ENCODE measurements at regions not wholly inside any gene's neighbourhood (a gene's known extent, or its start where the extent isn't known, plus 50 kb on each side); places are given as distances from the start of the nearest gene placed in this dataset.
"Not testable (repeated sequence)": the region's sequence is repeated elsewhere in the genome, so short reads cannot be mapped to it uniquely, and the experiment has no call there.

DNA sequence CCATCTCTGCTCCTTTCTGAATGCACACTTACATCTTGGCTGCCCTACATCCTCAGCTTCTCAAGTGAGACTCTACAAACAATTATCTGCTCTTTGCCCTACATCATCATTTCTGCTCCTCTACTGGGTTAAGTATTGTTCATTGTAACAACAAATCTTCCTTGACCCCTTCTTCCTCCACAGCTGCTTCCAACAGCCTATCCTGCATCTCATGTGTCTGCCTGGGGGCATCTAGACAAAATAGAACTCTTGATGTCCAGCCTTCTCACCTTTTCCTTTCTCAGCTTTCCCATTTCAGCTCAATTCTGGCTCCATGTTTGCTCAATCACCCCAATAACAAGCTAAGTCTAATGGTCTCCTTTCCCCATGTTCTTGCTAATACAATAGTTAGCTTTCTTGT, 509.8 kb downstream of the DIRAS2 start:
- DNase-seq: no peak

- no peak for DNase-seq
Measured at GRCh38 chr9:90137801-90138200, 504.8 kb downstream of the DIRAS2 start.

DNA sequence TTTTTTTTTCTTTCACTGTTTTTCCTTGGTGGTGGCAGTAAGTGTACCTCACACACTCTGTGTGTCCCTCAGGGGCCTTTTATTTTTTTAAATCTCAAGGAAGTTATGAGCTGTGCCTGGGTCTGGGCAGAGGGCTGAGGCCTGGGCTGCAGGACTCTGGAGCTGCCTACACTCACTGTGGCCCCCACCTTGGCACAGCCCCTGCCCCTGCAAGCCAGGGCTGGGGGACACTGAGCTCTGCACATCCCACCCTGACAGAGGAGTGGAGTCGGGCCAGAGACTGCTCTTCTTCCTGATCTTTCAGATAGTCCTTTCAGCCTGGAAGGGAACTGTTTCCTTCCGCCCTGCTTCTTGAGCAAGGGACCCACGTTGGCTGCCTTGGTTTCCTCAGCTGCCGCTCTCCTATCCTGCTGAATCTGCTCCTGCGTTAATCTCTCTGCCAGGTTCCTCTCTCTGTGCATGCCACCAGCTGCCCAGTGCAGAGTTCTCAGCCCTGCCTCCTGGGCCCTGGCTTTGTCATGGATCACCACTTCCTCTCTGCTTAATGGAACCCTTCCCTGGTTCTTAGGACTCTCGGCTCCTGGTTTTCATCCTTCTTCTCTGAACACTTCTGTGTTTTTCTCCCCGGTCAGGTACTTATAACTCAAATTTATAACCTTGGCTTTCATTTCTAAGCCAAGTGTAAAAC, 502.3 kb downstream of the DIRAS2 start:
- no peak for DNase-seq

- peak; percentile 43 for DNase-seq
Measured at GRCh38 chr9:90141723-90142122, 500.9 kb downstream of the DIRAS2 start.

DNA sequence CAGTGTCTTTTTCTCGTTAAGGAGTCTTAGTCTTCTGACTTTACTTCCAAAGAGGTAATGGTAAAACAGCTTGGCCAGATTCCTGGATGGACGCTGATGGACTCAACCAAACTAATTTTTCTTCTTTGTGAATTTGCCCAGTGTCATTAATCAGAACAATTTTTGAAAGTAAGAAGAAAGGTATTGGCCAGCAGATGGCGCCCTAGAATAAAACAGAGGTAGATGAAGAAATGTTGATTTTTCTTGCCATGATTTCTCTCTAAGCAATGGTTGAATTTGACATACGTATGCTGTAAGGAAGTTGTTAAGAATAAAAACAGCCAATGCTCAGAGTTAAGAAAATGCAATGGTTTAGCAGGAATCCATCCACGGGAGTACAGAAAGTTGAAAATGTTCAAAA, 500.0 kb downstream of the DIRAS2 start:
- peak; percentile 77 for DNase-seq

- no peak for DNase-seq
Measured at GRCh38 chr9:90147426-90147825, 495.2 kb downstream of the DIRAS2 start.

GRCh38 chr9:90156318-90156717, 486.3 kb downstream of the DIRAS2 start:
- no peak for DNase-seq

DNA sequence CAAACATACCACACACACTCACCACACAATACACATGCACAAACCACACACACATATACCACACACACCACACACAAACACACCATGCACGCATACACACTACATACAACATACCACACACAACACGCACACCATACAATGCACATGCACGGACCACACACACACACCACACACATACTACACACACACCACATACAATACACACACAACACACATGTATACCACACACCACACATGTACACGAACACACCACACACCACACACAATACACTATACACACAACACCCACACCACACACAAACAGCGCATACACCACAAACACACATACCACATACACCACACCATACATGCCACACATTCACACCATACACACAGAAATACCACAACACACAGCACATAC, 480.3 kb downstream of the DIRAS2 start:
- DNase-seq: no peak

GRCh38 chr9:90162819-90163218, 479.8 kb downstream of the DIRAS2 start:
- DNase-seq: no peak

DNA sequence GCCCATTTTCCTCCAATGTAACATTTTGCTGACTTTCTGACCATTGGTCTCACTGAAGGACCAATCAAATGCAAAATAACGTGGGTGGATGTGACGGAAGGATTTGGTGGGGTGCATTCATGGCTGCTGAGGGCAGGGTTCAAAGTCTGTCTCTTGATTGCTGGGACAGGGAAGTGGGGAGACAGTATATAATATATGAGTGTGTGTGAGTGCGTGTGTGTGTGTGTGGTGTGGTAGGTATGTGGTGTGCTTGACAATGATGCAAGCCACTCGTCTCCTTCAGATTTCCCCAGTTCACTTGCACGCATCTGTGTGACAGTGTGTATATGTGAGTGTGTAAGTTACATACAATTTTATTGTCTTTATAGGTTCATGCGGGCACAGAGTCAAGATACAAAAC, 477.3 kb downstream of the DIRAS2 start:
- DNase-seq: no peak

DNA sequence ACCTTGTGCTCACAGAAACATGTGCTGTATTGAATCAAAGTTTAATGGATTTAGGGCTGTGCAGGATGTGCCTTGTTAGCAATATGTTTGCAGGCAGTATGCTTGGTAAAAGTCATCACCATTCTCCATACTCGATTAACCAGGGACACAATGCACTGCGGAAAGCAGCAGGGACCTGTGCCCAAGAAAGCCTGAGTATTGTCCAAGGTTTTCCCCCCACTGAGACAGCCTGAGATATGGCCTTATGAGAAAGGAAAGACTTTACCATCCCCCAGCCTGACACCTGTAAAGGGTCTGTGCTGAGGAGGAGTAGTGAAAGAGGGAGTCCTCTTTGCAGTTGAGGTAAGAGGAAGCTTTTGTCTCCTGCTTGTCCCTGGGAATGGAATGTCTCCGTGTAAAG, 476.2 kb downstream of the DIRAS2 start:
- not testable (repeated sequence) for DNase-seq

GRCh38 chr9:90167914-90168313, 474.7 kb downstream of the DIRAS2 start:
- DNase-seq: no peak

GRCh38 chr9:90169490-90169889, 473.1 kb downstream of the DIRAS2 start:
- peak; percentile 29 for DNase-seq

- not testable (repeated sequence) for DNase-seq
Measured at GRCh38 chr9:90173935-90174334, 468.7 kb downstream of the DIRAS2 start.

DNA sequence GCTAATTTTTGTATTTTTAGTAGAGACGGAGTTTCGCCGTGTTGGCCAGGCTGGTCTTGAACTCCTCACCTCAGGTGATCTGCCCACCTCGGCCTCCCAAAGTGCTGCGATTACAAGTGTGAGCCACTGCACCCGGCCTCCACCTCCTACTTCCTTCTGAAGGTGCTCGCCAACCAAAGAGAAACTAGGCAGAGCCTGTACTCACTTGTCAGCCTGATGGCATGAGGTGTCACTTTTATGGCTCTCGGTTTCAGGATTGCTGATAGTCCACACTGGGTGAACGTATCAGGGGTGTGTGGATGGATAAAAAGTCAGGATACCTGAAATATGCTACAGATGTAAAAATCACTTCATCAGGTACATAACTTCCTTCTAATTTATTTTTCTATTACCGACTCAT, 468.3 kb downstream of the DIRAS2 start:
- not testable (repeated sequence) for DNase-seq

GRCh38 chr9:90175257-90175656, 467.4 kb downstream of the DIRAS2 start:
- DNase-seq: no peak

DNA sequence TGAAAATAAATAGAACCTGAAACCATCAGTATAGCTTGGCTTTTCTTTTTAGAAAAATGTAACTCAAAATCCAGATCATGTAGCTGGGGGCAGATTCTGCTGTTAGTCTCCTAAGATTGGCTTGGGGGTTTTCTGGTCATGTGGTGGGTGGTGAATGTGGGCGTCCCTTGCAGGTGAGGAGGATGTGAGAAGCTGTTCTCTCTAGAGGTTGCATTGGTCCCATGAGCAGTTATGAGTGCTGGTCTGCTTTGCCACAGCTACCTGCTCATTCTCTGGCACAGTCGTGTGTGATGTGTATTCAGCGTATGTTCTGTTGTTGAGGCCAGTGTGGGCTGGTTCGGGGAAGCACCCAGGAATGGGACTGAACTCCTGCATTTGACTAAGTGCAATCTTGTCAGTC, 466.8 kb downstream of the DIRAS2 start:
- DNase-seq: no peak

DNA sequence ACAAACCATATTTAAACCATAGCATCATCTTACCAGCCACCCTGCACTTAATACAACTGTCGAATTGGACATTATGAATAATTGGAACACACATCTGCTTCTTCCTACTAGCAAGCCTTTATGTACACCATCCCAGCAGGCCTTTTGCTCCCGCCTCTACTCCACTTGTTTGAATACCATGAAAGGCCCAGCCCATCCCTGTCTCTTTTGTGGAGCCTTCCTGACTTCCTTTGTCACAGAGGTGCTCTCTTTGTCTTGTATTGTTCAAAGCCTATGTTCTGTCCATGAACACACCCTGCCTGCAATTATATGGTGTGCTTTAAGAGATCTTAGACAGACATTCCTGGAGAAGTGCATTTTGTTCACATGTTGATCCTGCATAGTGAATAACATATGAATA, 465.7 kb downstream of the DIRAS2 start:
- peak; percentile 93 for DNase-seq

- DNase-seq: no peak
Measured at GRCh38 chr9:90180381-90180780, 462.2 kb downstream of the DIRAS2 start.

GRCh38 chr9:90188656-90189055, 454.0 kb downstream of the DIRAS2 start:
- DNase-seq: no peak

DNA sequence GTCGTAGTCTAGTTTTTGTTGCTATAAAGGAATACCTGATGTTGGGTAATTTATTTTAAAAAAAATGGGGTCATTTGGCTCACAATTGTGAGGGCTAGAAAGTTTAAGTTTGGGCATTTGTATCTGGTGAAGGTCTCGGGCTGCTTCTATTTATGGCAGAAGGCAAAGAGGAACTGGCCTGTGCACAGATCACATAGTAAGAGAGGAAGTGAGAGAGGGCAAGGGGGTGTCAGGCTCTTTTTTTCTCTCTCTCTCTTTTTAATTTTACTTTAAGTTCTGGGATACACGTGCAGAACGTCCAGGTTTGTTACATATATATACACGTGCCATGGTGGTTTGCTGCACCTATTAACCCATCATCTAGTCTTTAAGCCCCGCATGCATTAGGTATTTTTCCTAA, 453.3 kb downstream of the DIRAS2 start:
- DNase-seq: no peak

DNA sequence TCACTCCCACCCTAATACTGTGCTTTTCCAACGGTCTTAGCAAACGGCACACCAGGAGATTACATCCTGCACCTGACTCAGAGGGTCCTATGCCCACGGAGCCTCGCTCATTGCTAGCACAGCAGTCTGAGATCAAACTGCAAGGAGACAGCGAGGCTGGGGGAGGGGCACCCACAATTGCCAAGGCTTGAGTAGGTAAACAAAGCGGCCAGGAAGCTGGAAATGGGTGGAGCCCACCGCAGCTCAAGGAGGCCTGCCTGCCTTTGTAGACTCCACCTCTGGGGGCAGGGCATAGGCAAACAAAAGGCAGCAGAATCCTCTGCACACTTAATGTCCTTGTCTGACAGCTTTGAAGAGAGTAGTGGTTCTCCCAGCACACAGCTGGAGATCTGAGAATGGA, 450.2 kb downstream of the DIRAS2 start:
- DNase-seq: not testable (repeated sequence)

- no peak for DNase-seq
Measured at GRCh38 chr9:90198956-90199355, 443.7 kb downstream of the DIRAS2 start.

GRCh38 chr9:90201766-90202165, 440.9 kb downstream of the DIRAS2 start:
- no peak for DNase-seq

- no peak for DNase-seq
Measured at GRCh38 chr9:90204128-90204831, 438.3 kb downstream of the DIRAS2 start.
